ENCODE measurements at regions not wholly inside any gene's neighbourhood (a gene's known extent, or its start where the extent isn't known, plus 50 kb on each side); places are given as distances from the start of the nearest gene placed in this dataset.

GRCh38 chr6:15841937-15842726 is 179.3 kb upstream of the DTNBP1 start:
- TF ChIP-seq CTCF (IDR thresholded peaks at IDR 0.05) (no peak), POLR2A (IDR thresholded peaks at IDR 0.05) (no peak)

All from body of pancreas (tissue), 4 donors.